ACC112 (cell line): ENCODE measurements at regions not wholly inside any gene's neighbourhood (a gene's known extent, or its start where the extent isn't known, plus 50 kb on each side); places are given as distances from the start of the nearest gene placed in this dataset.

Source experiments
- H2AFZ ChIP-seq: fragments of 200-600 bp; sonication (generic); one replicate; pipeline ENCODE4 v1.6.0; 2017; ENCODE audit warnings: antibody characterized with exemption, low read length; ENCODE audit not compliant: unreplicated experiment
- H3K27ac ChIP-seq: fragments of 200-600 bp; sonication (generic); 2 replicates; pipeline ENCODE4 v1.5.1; 2014; ENCODE audit warnings: low read depth, mild to moderate bottlenecking, antibody characterized with exemption, low read length, moderate library complexity
- H3K27me3 ChIP-seq: fragments of 200-600 bp; sonication (generic); 2 replicates; pipeline ENCODE4 v1.6.1; 2014; ENCODE audit warnings: mild to moderate bottlenecking, antibody characterized with exemption, low read length, moderate library complexity, mixed read lengths; ENCODE audit not compliant: insufficient read depth
- H3K36me3 ChIP-seq: fragments of 200-600 bp; sonication (generic); 2 replicates; pipeline ENCODE4 v1.6.1; 2016; ENCODE audit warnings: mild to moderate bottlenecking, antibody characterized with exemption, low read length, moderate library complexity, mixed read lengths; ENCODE audit not compliant: insufficient read depth
- H3K4me1 ChIP-seq: fragments of 200-600 bp; sonication (generic); one replicate; pipeline ENCODE4 v1.6.1; 2016; ENCODE audit warnings: low read length, mixed read lengths; ENCODE audit not compliant: insufficient read depth, unreplicated experiment, control insufficient read depth
- H3K4me3 ChIP-seq: fragments of 200-600 bp; sonication (generic); 2 replicates; pipeline ENCODE4 v1.5.1; 2014; ENCODE audit warnings: mild to moderate bottlenecking, low read depth, low read length
- H3K79me2 ChIP-seq: fragments of 200-600 bp; sonication (generic); one replicate; pipeline ENCODE4 v1.6.0; 2016; ENCODE audit warnings: low read length; ENCODE audit not compliant: control insufficient read depth, unreplicated experiment, insufficient read depth

- Histone ChIP-seq H2AFZ (no peak overlapping the region), H3K4me1 (no peaks in the 10 kb centered on the region), H3K27ac (no peak overlapping the region), H3K27me3 (no peaks in the 10 kb centered on the region), H3K79me2 (no peaks in the 10 kb centered on the region), H3K36me3 (no peaks in the 10 kb centered on the region), H3K4me3 (no peak overlapping the region)
Observed at GRCh38 chr14:97361958-97362357, 564.8 kb downstream of the VRK1 start.

DNA sequence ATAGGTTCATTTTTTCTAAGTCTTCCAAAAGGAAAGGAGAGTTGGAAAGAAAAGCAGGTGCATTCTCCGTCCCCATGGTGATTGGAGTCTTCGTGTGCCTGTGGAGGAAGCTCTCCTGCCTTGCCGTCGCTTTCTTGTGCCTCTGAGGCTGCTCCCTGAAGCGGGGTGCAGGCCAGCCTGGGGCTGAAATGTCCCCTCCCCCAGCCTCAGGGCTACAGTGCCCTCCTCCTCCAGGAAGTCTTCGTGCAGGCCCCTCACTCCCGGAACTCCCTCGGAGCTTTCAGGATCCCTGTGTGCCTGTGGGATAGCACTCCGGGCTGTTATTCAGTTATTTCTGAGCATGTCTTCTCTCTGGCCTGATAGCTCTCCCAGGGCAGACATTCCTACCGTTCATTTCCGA lies 569.2 kb downstream of the VRK1 start:
- Histone ChIP-seq H3K4me3 (no peak overlapping the region), H3K79me2 (no peaks in the 10 kb centered on the region), H3K36me3 (no peaks in the 10 kb centered on the region), H3K27ac (no peak overlapping the region), H3K27me3 (no peaks in the 10 kb centered on the region), H3K4me1 (no peaks in the 10 kb centered on the region), H2AFZ (no peak overlapping the region)

GRCh38 chr14:97367278-97367677 lies 570.1 kb downstream of the VRK1 start:
- Histone ChIP-seq H3K36me3 (no peaks in the 10 kb centered on the region), H3K4me1 (no peaks in the 10 kb centered on the region), H2AFZ (no peak overlapping the region), H3K27me3 (no peaks in the 10 kb centered on the region), H3K79me2 (no peaks in the 10 kb centered on the region), H3K4me3 (no peak overlapping the region), H3K27ac (no peak overlapping the region)

DNA sequence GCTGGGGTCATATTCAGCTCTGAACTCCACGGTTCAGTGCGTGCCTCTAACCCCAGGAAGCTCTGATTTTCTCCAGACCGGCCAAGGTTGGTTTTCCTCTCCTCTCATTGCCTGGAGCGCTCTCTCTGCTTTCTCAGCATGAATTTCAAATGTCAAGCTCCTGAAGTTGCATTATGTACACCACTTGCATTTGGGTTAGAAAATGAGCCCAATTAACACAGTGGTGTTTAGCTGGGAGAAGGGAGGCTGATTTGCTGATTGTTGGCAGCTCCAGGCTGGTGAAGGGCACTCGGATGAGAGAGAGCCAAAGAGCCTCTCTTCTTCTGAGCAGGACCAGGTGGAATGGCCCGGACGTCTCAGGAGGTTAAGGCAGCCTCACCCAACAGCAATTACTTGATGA lies 570.9 kb downstream of the VRK1 start:
- Histone ChIP-seq H3K4me1 (no peaks in the 10 kb centered on the region), H3K4me3 (no peak overlapping the region), H3K36me3 (no peaks in the 10 kb centered on the region), H3K27ac (no peak overlapping the region), H2AFZ (no peak overlapping the region), H3K79me2 (no peaks in the 10 kb centered on the region), H3K27me3 (no peaks in the 10 kb centered on the region)

- Histone ChIP-seq H3K79me2 (no peaks in the 10 kb centered on the region), H3K36me3 (no peaks in the 10 kb centered on the region), H3K4me1 (no peaks in the 10 kb centered on the region), H3K27me3 (no peaks in the 10 kb centered on the region), H3K27ac (no peak overlapping the region), H2AFZ (no peak overlapping the region), H3K4me3 (no peak overlapping the region)
Observed at GRCh38 chr14:97368900-97369564, 571.9 kb downstream of the VRK1 start.

GRCh38 chr14:97369901-97370300 lies 572.7 kb downstream of the VRK1 start:
- Histone ChIP-seq H3K36me3 (no peaks in the 10 kb centered on the region), H3K4me1 (no peaks in the 10 kb centered on the region), H3K27me3 (no peaks in the 10 kb centered on the region), H2AFZ (no peak overlapping the region), H3K4me3 (no peak overlapping the region), H3K79me2 (no peaks in the 10 kb centered on the region), H3K27ac (no peak overlapping the region)

GRCh38 chr14:97376310-97376709 lies 579.1 kb downstream of the VRK1 start:
- Histone ChIP-seq H3K79me2 (no peaks in the 10 kb centered on the region), H3K27ac (no peak overlapping the region), H3K4me1 (no peaks in the 10 kb centered on the region), H3K27me3 (no peaks in the 10 kb centered on the region), H3K36me3 (no peaks in the 10 kb centered on the region), H3K4me3 (no peak overlapping the region), H2AFZ (no peak overlapping the region)

DNA sequence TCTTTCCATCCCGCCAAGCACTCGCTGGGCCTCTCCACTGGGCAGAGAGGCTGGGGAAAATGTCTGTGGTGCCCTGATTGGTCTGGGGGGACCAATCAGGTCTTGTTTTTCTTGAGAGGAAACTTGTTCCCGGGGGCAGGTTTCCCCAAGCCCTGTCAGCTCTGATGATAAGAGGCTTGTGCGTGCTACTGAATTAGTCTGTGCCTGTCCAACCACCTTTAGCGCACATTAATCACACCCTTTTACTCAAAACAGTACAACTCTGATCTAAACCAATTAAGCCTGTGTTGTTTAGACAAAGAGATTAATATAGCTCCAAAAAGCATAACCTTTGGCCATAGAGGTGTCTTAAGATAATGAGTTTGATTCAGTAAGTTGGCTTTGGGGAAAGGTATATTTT lies 580.4 kb downstream of the VRK1 start:
- no peak overlapping the region for H2AFZ ChIP-seq

GRCh38 chr14:97379091-97379531 lies 581.9 kb downstream of the VRK1 start:
- no peak overlapping the region for H2AFZ ChIP-seq
- H3K4me3 ChIP-seq, result no peak overlapping the region
- H3K27ac ChIP-seq, result no peak overlapping the region
- H3K36me3 ChIP-seq, result no peaks in the 10 kb centered on the region
- no peaks in the 10 kb centered on the region for H3K4me1 ChIP-seq
- H3K27me3 ChIP-seq, result no peaks in the 10 kb centered on the region
- H3K79me2 ChIP-seq, result no peaks in the 10 kb centered on the region

More for the DNA sequence above, 580.4 kb downstream of the VRK1 start:
- Histone ChIP-seq H3K4me1 (no peaks in the 10 kb centered on the region), H3K79me2 (no peaks in the 10 kb centered on the region), H3K27ac (no peak overlapping the region), H3K27me3 (no peaks in the 10 kb centered on the region), H3K36me3 (no peaks in the 10 kb centered on the region), H3K4me3 (no peak overlapping the region)

DNA sequence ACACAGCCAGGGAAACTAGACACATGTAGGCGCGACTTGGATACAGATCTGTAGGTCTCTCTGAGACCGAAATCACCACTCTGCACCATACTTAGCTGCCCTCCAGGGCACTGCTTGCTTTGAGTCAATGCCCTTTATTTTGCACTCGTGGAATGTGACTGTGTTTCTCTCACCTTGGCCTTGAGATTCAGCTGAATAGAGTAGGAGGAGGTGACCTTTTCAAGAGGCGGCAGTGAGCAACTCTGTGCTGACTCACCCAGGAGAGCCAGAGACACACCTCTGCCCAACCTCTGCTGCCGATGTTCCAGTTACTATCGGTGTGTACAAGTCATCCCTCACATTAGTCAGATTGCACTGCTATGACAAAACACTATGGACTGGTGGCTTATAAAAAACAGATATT lies 583.4 kb downstream of the VRK1 start:
- H3K27ac ChIP-seq, result no peak overlapping the region
- no peaks in the 10 kb centered on the region for H3K79me2 ChIP-seq
- no peaks in the 10 kb centered on the region for H3K36me3 ChIP-seq
- no peak overlapping the region for H2AFZ ChIP-seq
- no peaks in the 10 kb centered on the region for H3K27me3 ChIP-seq
- no peak overlapping the region for H3K4me3 ChIP-seq
- H3K4me1 ChIP-seq, result no peaks in the 10 kb centered on the region

DNA sequence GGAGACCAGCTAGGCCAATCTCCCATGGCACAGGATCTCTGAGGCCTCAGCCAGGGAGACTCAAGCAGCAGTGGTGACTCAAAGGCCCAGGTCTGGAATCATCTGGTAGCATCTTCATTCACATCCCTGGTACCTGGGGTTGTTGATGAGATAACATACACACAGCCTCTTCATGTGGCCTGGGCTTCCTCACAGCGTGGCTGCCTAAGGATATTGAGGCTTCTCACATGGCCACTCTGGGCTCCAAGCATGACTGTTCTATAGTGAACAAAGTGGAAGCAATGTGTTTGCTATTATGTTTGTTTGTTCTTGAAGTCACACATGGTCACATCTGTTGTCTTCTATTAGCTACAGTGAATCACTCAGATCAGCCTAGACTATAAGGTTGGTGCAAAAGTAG lies 584.1 kb downstream of the VRK1 start:
- Histone ChIP-seq H3K27ac (no peak overlapping the region), H3K36me3 (no peaks in the 10 kb centered on the region), H3K79me2 (no peaks in the 10 kb centered on the region), H3K4me3 (no peak overlapping the region), H3K4me1 (no peaks in the 10 kb centered on the region), H3K27me3 (no peaks in the 10 kb centered on the region), H2AFZ (no peak overlapping the region)
